ENCODE measurements at regions not wholly inside any gene's neighbourhood (a gene's known extent, or its start where the extent isn't known, plus 50 kb on each side); places are given as distances from the start of the nearest gene placed in this dataset.

DNA sequence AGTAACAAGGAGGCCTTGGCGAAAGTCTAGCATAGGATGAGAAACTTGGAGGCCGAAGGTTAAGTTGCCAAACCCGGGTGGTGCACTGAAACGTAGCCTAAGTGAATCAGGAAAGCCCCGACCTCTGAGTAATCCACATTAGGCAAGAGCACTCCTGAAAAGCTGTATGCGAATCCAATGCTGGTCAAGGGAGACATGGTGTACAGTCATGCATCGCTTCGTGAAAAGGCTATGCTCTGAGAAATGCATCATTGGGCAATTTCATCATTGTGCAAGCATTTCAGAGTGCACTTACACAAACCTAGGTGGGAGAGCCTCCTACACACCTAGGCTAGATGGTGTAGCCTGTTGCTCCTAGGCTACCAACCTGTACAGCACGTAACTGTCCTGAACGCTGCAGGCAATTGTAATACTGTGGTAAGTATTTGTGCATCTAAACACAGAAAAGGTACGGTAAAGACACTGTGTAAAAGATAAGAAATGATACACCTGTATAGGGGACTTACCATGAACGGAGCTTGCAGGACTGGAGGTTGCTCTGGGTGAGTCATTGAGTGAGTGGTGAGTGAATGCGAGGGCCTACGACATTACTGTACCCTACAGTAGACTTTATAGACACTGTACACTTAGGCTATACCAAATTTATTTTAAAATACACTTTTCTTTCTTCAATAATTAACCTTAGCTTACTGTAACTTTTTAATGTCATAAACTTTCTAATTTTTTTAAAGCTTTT, 222.5 kb downstream of the SHQ1 start:
- TF ChIP-seq, protein P1, sequence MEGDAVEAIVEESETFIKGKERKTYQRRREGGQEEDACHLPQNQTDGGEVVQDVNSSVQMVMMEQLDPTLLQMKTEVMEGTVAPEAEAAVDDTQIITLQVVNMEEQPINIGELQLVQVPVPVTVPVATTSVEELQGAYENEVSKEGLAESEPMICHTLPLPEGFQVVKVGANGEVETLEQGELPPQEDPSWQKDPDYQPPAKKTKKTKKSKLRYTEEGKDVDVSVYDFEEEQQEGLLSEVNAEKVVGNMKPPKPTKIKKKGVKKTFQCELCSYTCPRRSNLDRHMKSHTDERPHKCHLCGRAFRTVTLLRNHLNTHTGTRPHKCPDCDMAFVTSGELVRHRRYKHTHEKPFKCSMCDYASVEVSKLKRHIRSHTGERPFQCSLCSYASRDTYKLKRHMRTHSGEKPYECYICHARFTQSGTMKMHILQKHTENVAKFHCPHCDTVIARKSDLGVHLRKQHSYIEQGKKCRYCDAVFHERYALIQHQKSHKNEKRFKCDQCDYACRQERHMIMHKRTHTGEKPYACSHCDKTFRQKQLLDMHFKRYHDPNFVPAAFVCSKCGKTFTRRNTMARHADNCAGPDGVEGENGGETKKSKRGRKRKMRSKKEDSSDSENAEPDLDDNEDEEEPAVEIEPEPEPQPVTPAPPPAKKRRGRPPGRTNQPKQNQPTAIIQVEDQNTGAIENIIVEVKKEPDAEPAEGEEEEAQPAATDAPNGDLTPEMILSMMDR (IDR thresholded peaks at IDR 0.05): no peak
- TF ChIP-seq POLR2A (IDR thresholded peaks at IDR 0.05): no peak
- DNase-seq: no peak
- peak; percentile 18 to 90 (median 57) for ATAC-seq
- Histone ChIP-seq H3K27me3 (no peaks in the 10 kb centered on the region), H3K9me3 (no peaks in the 10 kb centered on the region), H3K36me3 (no peaks in the 10 kb centered on the region), H3K4me3 (no peak overlapping the region), H3K4me1 (no peaks in the 10 kb centered on the region), H3K27ac (no peak overlapping the region)
- intact Hi-C loops (cut with DNase I): no loop called here
- 55% methylated on average over 11 of the region's 14 CpGs for WGBS (ENCODE audit: insufficient coverage, low coverage, low lambda C conversion rate, missing lambda C conversion rate)

DNA sequence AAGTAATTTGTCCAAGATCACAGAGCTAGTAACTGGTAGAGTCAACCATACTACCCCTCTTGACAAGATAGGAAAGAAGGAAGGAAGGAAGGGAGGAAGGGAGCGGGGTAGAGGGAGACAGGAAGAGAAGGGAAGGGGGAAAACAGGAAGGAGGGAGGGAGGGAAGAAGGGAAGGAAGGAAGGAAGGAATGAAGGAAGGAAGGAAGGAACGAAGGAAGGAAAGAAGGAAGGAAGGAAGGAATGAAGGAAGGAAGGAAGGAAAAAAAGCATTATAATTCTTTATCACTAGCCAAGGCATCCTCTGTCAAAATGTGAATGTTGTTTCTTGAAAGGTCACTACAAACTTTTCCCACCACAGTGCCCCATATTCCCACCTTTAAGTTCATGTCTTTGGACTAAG, 223.6 kb downstream of the SHQ1 start:
- DNase-seq (no peak), ATAC-seq (no peak)
- Histone ChIP-seq H3K27me3 (no peaks in the 10 kb centered on the region), H3K4me3 (no peak overlapping the region), H3K27ac (no peak overlapping the region), H3K4me1 (no peaks in the 10 kb centered on the region), H3K36me3 (no peaks in the 10 kb centered on the region), H3K9me3 (no peaks in the 10 kb centered on the region)
- intact Hi-C loops (cut with DNase I): no loop called here
- no peak for TF ChIP-seq POLR2A (IDR thresholded peaks at IDR 0.05)
- TF ChIP-seq, protein P1 (IDR thresholded peaks at IDR 0.05): no peak
- 61% methylated on average over 2 of the region's 2 CpGs for WGBS (ENCODE audit: insufficient coverage, low coverage, low lambda C conversion rate, missing lambda C conversion rate)

DNA sequence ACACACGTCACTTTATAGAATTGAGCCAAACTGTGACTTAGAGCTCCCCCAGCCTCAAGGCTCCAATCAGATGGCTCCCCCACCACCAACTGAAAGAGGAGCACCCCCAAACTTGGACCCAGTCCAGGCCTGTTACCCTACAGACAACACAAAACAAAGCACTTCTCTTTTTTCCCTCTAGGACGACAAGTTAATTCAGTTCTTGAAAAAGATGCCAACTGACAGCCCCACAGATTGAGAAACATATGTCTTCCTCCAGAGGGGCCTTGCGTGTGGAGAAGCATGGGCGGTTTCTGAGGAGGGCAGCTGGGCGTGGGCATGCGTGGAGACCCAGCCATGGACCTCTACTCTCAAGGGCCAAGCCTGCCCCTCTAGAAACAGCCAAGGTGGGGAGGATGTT, 229.5 kb downstream of the SHQ1 start:
- TF ChIP-seq POLR2A (IDR thresholded peaks at IDR 0.05): no peak
- TF ChIP-seq, protein P1 (IDR thresholded peaks at IDR 0.05): no peak
- intact Hi-C loops (cut with DNase I): no loop called here
- WGBS (ENCODE audit: insufficient coverage, low coverage, low lambda C conversion rate, missing lambda C conversion rate): 63% methylated on average over 4 of the region's 6 CpGs
- no peaks in the 10 kb centered on the region for H3K36me3 ChIP-seq
- ATAC-seq (no peak), DNase-seq (no peak)
- H3K4me3 ChIP-seq: no peak overlapping the region
- H3K4me1 ChIP-seq: peaks cover 0 to 13% (median 0%) of the 10 kb centered on the region in 4 donors
- H3K27ac ChIP-seq: no peak overlapping the region
- no peaks in the 10 kb centered on the region for H3K9me3 ChIP-seq
- no peaks in the 10 kb centered on the region for H3K27me3 ChIP-seq

DNA sequence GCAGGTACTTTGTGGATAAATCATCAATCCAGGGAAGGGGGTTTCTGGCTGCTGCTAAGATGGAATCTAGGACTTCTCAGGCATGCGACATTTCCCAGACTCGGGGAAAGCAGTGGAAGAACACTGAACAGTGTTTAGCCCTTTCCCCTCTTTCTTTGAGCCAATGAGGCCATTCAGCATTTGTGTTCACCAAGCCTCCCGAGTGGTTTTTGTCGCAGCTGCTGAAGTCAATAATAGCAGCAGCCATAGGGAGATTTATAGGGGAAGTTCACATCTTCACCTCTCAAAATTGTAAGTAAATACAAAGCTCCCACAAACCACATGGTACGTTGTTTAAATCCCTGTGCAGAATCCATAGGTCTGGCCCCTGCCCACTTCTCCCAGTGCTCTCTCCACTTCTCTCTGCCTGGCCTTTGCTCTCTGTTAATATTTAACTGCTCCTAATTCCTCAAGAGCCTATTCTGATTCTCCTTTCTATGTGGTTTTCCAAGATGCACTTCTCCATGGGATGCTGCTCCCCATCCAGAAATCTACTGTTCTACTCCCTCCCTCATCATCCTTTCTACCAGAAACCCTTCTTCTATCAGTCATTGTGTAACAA, 230.7 kb downstream of the SHQ1 start:
- intact Hi-C loops (cut with DNase I): no loop called here
- ATAC-seq (peak in 3 of 4 donors; percentile 40 to 52 (median 48)), DNase-seq (no peak)
- 43% methylated on average over 3 of the region's 5 CpGs for WGBS (ENCODE audit: insufficient coverage, low coverage, low lambda C conversion rate, missing lambda C conversion rate)
- Histone ChIP-seq H3K36me3 (no peaks in the 10 kb centered on the region), H3K9me3 (no peaks in the 10 kb centered on the region), H3K27me3 (no peaks in the 10 kb centered on the region), H3K4me1 (peaks cover 0 to 13% (median 0%) of the 10 kb centered on the region in 4 donors), H3K4me3 (no peak overlapping the region), H3K27ac (no peak overlapping the region)
- TF ChIP-seq, protein P1 (IDR thresholded peaks at IDR 0.05): no peak
- TF ChIP-seq POLR2A (IDR thresholded peaks at IDR 0.05): no peak

Measured in right lobe of liver (tissue), 6 donors.